ENCODE measurements at regions not wholly inside any gene's neighbourhood (a gene's known extent, or its start where the extent isn't known, plus 50 kb on each side); places are given as distances from the start of the nearest gene placed in this dataset.

GRCh38 chr6:94367316-94367715, 948.0 kb upstream of the EPHA7 start:
- H3K27me3 ChIP-seq: no peaks in the 10 kb centered on the region
- no peaks in the 10 kb centered on the region for H3K9me3 ChIP-seq
- TF ChIP-seq CTCF (IDR thresholded peaks at IDR 0.05): no peak
- no peak for TF ChIP-seq POLR2A (IDR thresholded peaks at IDR 0.05)
- no peak for DNase-seq
- H3K27ac ChIP-seq: no peak overlapping the region
- 51 to 73% methylated on average over 1 of the region's 1 CpG for WGBS, 2 donors
- no peak overlapping the region for H3K4me3 ChIP-seq (replicated peaks in 1 of 3)
- H3K36me3 ChIP-seq: no peaks in the 10 kb centered on the region
- no peaks in the 10 kb centered on the region for H3K4me1 ChIP-seq
- intact Hi-C loops (cut with DNase I): no loop called here

GRCh38 chr6:94362061-94362864, 942.9 kb upstream of the EPHA7 start:
- H3K27ac ChIP-seq: no peak overlapping the region
- no peaks in the 10 kb centered on the region for H3K27me3 ChIP-seq
- no peak overlapping the region for H3K4me3 ChIP-seq (replicated peaks in 1 of 3)
- 95 to 97% methylated on average over 17 to 20 of the region's 26 CpGs for WGBS, 2 donors
- no peaks in the 10 kb centered on the region for H3K9me3 ChIP-seq
- TF ChIP-seq CTCF (IDR thresholded peaks at IDR 0.05): no peak
- no peak for TF ChIP-seq POLR2A (IDR thresholded peaks at IDR 0.05)
- DNase-seq: peak in 1 of 2 donors; percentile 1
- H3K4me1 ChIP-seq: no peaks in the 10 kb centered on the region
- intact Hi-C loops (cut with DNase I): no loop called here
- no peaks in the 10 kb centered on the region for H3K36me3 ChIP-seq

GRCh38 chr6:94361304-94362060, 942.1 kb upstream of the EPHA7 start:
- intact Hi-C loops (cut with DNase I): no loop called here
- Histone ChIP-seq H3K27ac (no peak overlapping the region), H3K27me3 (no peaks in the 10 kb centered on the region), H3K4me1 (no peaks in the 10 kb centered on the region), H3K36me3 (no peaks in the 10 kb centered on the region), H3K4me3 (replicated peaks in 1 of 3) (no peak overlapping the region), H3K9me3 (no peaks in the 10 kb centered on the region)
- 87 to 92% methylated on average over 6 to 9 of the region's 10 CpGs for WGBS, 2 donors
- no peak for TF ChIP-seq POLR2A (IDR thresholded peaks at IDR 0.05)
- TF ChIP-seq CTCF (IDR thresholded peaks at IDR 0.05): no peak
- no peak for DNase-seq

- no peaks in the 10 kb centered on the region for H3K27me3 ChIP-seq
- H3K36me3 ChIP-seq: no peaks in the 10 kb centered on the region
- intact Hi-C loops (cut with DNase I): no loop called here
- WGBS, 2 donors: 72 to 78% methylated on average over 4 of the region's 4 CpGs
- no peaks in the 10 kb centered on the region for H3K9me3 ChIP-seq
- TF ChIP-seq POLR2A (IDR thresholded peaks at IDR 0.05) (no peak), CTCF (IDR thresholded peaks at IDR 0.05) (no peak)
- DNase-seq: no peak
- H3K4me1 ChIP-seq: no peaks in the 10 kb centered on the region
- no peak overlapping the region for H3K4me3 ChIP-seq (replicated peaks in 1 of 3)
- no peak overlapping the region for H3K27ac ChIP-seq
Measured at GRCh38 chr6:94357381-94357980, 938.1 kb upstream of the EPHA7 start.

GRCh38 chr6:94350833-94351232, 931.5 kb upstream of the EPHA7 start:
- DNase-seq: no peak

More at GRCh38 chr6:94350833-94351232, 931.5 kb upstream of the EPHA7 start:
- WGBS, 2 donors: 58 to 60% methylated on average over 8 of the region's 8 CpGs
- TF ChIP-seq CTCF (IDR thresholded peaks at IDR 0.05) (no peak), POLR2A (IDR thresholded peaks at IDR 0.05) (no peak)
- H3K9me3 ChIP-seq: no peaks in the 10 kb centered on the region
- H3K4me3 ChIP-seq (replicated peaks in 1 of 3): no peak overlapping the region
- H3K27me3 ChIP-seq: no peaks in the 10 kb centered on the region
- intact Hi-C loops (cut with DNase I): no loop called here
- no peaks in the 10 kb centered on the region for H3K36me3 ChIP-seq
- H3K4me1 ChIP-seq: no peaks in the 10 kb centered on the region
- no peak overlapping the region for H3K27ac ChIP-seq

Data from thyroid gland (tissue), 4 donors.